ENCODE measurements at regions not wholly inside any gene's neighbourhood (a gene's known extent, or its start where the extent isn't known, plus 50 kb on each side); places are given as distances from the start of the nearest gene placed in this dataset.

DNA sequence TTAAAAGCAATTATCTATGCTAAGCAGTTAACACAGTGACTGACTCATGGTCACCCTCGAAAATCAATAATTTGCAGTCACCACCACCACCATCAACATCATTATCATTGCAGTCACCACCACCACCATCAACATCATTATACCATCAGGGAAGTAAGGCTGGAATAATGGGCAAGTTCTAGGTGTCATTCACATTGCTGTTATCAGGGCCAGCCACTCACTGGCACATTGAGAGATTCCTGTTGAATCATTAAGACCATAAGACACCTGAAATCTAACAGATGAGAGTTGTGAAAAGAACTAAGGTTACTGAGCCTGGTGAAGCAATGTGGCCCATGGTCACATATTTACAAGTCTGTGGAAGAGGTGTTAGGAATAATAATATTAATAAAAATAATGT is 247.7 kb upstream of the BOD1L1 start:
- H4K20me1 ChIP-seq (ENCODE audit: control insufficient read depth, extremely low read depth, insufficient read depth, low read length), result no peaks in the 10 kb centered on the region
- dilution Hi-C loops (cut with MboI; ENCODE audit: extremely low pct_ligation_motif_present, low sequenced_read_pairs), result no loop called here
- DNase-seq (ENCODE audit: low read depth, low spot score) (no peak), FAIRE-seq (no peak)
- no peak overlapping the region for H3K27ac ChIP-seq (ENCODE audit: control insufficient read depth, insufficient read depth, low read length)
- no peaks in the 10 kb centered on the region for H3K36me3 ChIP-seq (ENCODE audit: control insufficient read depth in 2 of 2, extremely low read depth in 1 of 2, insufficient read depth in 2 of 2, low read length in 2 of 2)
- no peaks in the 10 kb centered on the region for H3K79me2 ChIP-seq (ENCODE audit: control insufficient read depth, insufficient read depth, low read length)
- no peak overlapping the region for H3K4me3 ChIP-seq (ENCODE audit: control insufficient read depth in 2 of 3, extremely low read depth in 1 of 3, insufficient read depth in 2 of 3, low read depth in 1 of 3, low read length in 3 of 3)
- no peaks in the 10 kb centered on the region for H3K27me3 ChIP-seq (ENCODE audit: control insufficient read depth, extremely low read depth, insufficient read depth, low read length)
- H3K9me3 ChIP-seq (ENCODE audit: control insufficient read depth, low read depth, low read length), result no peaks in the 10 kb centered on the region
- H3K4me1 ChIP-seq (ENCODE audit: control insufficient read depth, extremely low read depth, insufficient read depth, low read length), result no peaks in the 10 kb centered on the region
- H3K9me1 ChIP-seq (ENCODE audit: control insufficient read depth, extremely low read depth, insufficient read depth, low read length), result no peaks in the 10 kb centered on the region
- H3K9ac ChIP-seq (ENCODE audit: control insufficient read depth, extremely low read depth, insufficient read depth, low read length), result no peak overlapping the region
- TF ChIP-seq CTCF (optimal IDR thresholded peaks at IDR 0.05 in 1 of 3, IDR thresholded peaks at IDR 0.05 in 1 of 3, conservative IDR thresholded peaks at IDR 0.05 in 1 of 3; ENCODE audit: extremely low read depth in 1 of 3, insufficient read depth in 2 of 3, low read length in 3 of 3) (no peak), EZH2 (IDR thresholded peaks at IDR 0.05; ENCODE audit: low read length) (no peak)
- H2AFZ ChIP-seq (ENCODE audit: control insufficient read depth, low read length), result no peak overlapping the region
- no peak overlapping the region for H3K4me2 ChIP-seq (ENCODE audit: control insufficient read depth, extremely low read depth, insufficient read depth, low read depth, low read length)

- DNase-seq (ENCODE audit: low read depth, low spot score) (no peak), FAIRE-seq (no peak)
- Histone ChIP-seq H3K4me3 (ENCODE audit: control insufficient read depth in 2 of 3, extremely low read depth in 1 of 3, insufficient read depth in 2 of 3, low read depth in 1 of 3, low read length in 3 of 3) (no peak overlapping the region), H3K36me3 (ENCODE audit: control insufficient read depth in 2 of 2, extremely low read depth in 1 of 2, insufficient read depth in 2 of 2, low read length in 2 of 2) (no peaks in the 10 kb centered on the region), H3K9ac (ENCODE audit: control insufficient read depth, extremely low read depth, insufficient read depth, low read length) (no peak overlapping the region), H2AFZ (ENCODE audit: control insufficient read depth, low read length) (no peak overlapping the region), H3K4me2 (ENCODE audit: control insufficient read depth, extremely low read depth, insufficient read depth, low read depth, low read length) (no peak overlapping the region), H3K9me1 (ENCODE audit: control insufficient read depth, extremely low read depth, insufficient read depth, low read length) (no peaks in the 10 kb centered on the region), H3K79me2 (ENCODE audit: control insufficient read depth, insufficient read depth, low read length) (no peaks in the 10 kb centered on the region), H4K20me1 (ENCODE audit: control insufficient read depth, extremely low read depth, insufficient read depth, low read length) (no peaks in the 10 kb centered on the region), H3K27ac (ENCODE audit: control insufficient read depth, insufficient read depth, low read length) (no peak overlapping the region), H3K27me3 (ENCODE audit: control insufficient read depth, extremely low read depth, insufficient read depth, low read length) (no peaks in the 10 kb centered on the region), H3K9me3 (ENCODE audit: control insufficient read depth, low read depth, low read length) (no peaks in the 10 kb centered on the region), H3K4me1 (ENCODE audit: control insufficient read depth, extremely low read depth, insufficient read depth, low read length) (no peaks in the 10 kb centered on the region)
- TF ChIP-seq EZH2 (IDR thresholded peaks at IDR 0.05; ENCODE audit: low read length) (no peak), CTCF (optimal IDR thresholded peaks at IDR 0.05 in 1 of 3, IDR thresholded peaks at IDR 0.05 in 1 of 3, conservative IDR thresholded peaks at IDR 0.05 in 1 of 3; ENCODE audit: extremely low read depth in 1 of 3, insufficient read depth in 2 of 3, low read length in 3 of 3) (no peak)
- dilution Hi-C loops (cut with MboI; ENCODE audit: extremely low pct_ligation_motif_present, low sequenced_read_pairs), result no loop called here
Measured at GRCh38 chr4:13876131-13876530, 248.6 kb upstream of the BOD1L1 start.
